ENCODE measurements at regions not wholly inside any gene's neighbourhood (a gene's known extent, or its start where the extent isn't known, plus 50 kb on each side); places are given as distances from the start of the nearest gene placed in this dataset.

DNA sequence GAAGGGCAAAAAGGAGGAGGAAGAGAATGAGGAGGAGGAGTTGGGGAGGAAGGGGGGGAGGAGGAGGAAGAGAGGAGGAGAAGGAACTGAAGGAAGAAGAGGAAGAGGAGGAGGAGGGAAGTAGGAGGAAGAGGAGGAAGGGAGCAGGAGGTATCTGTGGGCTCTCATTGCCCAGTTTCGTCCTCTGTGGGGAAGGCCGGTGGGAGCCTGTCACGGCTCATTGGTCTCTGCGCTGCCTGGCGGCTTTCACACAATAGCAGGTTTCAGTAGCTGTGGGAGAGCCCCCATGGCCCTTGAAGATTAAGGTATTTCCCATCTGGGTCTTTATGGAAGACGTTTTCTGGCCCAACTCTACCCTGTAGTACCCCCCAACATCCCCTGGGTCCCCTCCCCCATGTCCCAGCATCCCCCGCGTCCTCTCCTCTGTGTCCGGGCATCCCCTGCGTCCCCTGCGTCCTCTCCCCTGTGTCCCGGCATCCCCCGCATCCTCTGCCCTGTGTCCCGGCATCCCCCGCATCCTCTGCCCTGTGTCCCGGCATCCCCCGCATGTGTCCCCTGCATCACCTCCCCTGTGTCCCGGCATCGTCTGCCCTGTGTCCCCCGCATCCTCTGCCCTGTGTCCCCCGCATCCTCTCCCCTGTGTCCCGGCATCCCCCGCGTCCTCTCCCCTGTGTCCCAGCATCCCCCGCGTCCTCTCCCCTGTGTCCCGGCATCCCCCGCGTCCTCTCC, 278.2 kb upstream of the SFSWAP start:
- Histone ChIP-seq H3K4me1 (ENCODE audit: insufficient read depth) (no peaks in the 10 kb centered on the region), H3K9me2 (replicated peaks; ENCODE audit: insufficient read depth) (no peaks in the 10 kb centered on the region), H2AFZ (no peak overlapping the region), H4K20me1 (ENCODE audit: insufficient read depth, poor library complexity, severe bottlenecking) (no peaks in the 10 kb centered on the region), H3K27ac (no peak overlapping the region), H3K4me2 (no peak overlapping the region), H3K4me3 (no peak overlapping the region), H3K36me3 (replicated peaks; ENCODE audit: insufficient read depth, low read depth) (no peaks in the 10 kb centered on the region), H3K79me2 (no peaks in the 10 kb centered on the region), H3K9me3 (ENCODE audit: low read depth) (no peaks in the 10 kb centered on the region), H3K27me3 (peaks cover 15% of the 10 kb centered on the region)
- no peak for DNase-seq (ENCODE audit: low spot score)
- no peak for TF ChIP-seq EZH2phosphoT487 (IDR thresholded peaks at IDR 0.05; ENCODE audit: low read depth, severe bottlenecking, unreplicated experiment)
- TF ChIP-seq CTCF (IDR thresholded peaks at IDR 0.05; ENCODE audit: poor library complexity): no peak
- TF ChIP-seq EZH2 (IDR thresholded peaks at IDR 0.05; ENCODE audit: borderline replicate concordance): no peak
- WGBS (ENCODE audit: low lambda C conversion rate, missing lambda C conversion rate): 82% methylated on average over 5 of the region's 29 CpGs

DNA sequence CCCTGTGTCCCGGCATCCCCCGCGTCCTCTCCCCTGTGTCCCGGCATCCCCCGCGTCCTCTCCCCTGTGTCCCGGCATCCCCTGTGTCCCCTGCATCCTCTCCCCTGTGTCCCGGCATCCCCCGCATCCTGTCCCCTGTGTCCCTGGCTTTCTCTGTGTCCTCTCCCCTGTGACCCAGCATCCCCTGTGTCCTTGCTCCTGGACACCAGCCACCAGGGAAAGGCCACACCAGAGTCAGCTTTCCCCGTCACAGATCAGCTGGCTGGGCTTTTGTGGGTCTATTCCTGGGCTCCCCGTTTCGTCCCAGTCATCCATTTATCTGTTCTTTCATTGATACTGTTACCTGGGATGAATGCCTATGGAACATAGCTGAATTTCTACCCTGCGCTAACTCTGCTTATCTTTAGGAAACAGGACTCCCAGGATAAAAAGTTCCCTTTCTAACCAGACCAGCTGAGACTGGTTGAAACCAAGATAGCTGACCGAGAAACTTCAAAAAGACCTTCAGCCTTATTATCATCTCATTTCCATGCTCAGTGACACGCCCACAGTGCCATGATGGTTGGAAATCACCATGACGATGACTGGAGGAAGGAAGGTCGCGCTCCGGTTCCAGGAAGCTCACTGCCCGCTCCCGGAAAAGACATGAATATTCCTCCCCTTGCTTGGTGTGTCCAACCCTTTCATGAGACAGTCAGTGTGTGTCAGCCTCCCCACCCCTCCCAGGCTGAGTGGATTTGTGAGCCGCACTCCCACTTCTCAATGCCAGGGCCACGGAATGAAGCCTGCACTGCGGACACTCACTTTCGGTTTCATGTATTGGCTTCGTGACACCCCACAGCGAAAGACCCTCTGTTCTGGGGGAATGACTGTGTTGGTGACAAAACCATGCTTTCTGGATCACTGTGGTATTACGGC, 276.4 kb upstream of the SFSWAP start:
- Histone ChIP-seq H3K4me1 (ENCODE audit: insufficient read depth) (no peaks in the 10 kb centered on the region), H3K4me2 (no peak overlapping the region), H3K27me3 (peaks cover 21% of the 10 kb centered on the region), H4K20me1 (ENCODE audit: insufficient read depth, poor library complexity, severe bottlenecking) (no peaks in the 10 kb centered on the region), H3K9me3 (ENCODE audit: low read depth) (no peaks in the 10 kb centered on the region), H3K4me3 (no peak overlapping the region), H3K36me3 (replicated peaks; ENCODE audit: insufficient read depth, low read depth) (no peaks in the 10 kb centered on the region), H2AFZ (no peak overlapping the region), H3K9me2 (replicated peaks; ENCODE audit: insufficient read depth) (no peaks in the 10 kb centered on the region), H3K27ac (no peak overlapping the region), H3K79me2 (no peaks in the 10 kb centered on the region)
- no peak for DNase-seq (ENCODE audit: low spot score)
- WGBS (ENCODE audit: low lambda C conversion rate, missing lambda C conversion rate): 84% methylated on average over 19 of the region's 28 CpGs
- TF ChIP-seq EZH2phosphoT487 (IDR thresholded peaks at IDR 0.05; ENCODE audit: low read depth, severe bottlenecking, unreplicated experiment) (no peak), EZH2 (IDR thresholded peaks at IDR 0.05; ENCODE audit: borderline replicate concordance) (no peak), CTCF (IDR thresholded peaks at IDR 0.05; ENCODE audit: poor library complexity) (no peak)

GRCh38 chr12:131436922-131437705, 273.8 kb upstream of the SFSWAP start:
- H3K27ac ChIP-seq: no peak overlapping the region
- no peak overlapping the region for H3K4me2 ChIP-seq
- H3K9me2 ChIP-seq (replicated peaks; ENCODE audit: insufficient read depth): no peaks in the 10 kb centered on the region
- H3K79me2 ChIP-seq: no peaks in the 10 kb centered on the region
- H3K4me3 ChIP-seq: no peak overlapping the region
- TF ChIP-seq CTCF (IDR thresholded peaks at IDR 0.05; ENCODE audit: poor library complexity) (no peak), EZH2phosphoT487 (IDR thresholded peaks at IDR 0.05; ENCODE audit: low read depth, severe bottlenecking, unreplicated experiment) (no peak), EZH2 (IDR thresholded peaks at IDR 0.05; ENCODE audit: borderline replicate concordance) (no peak)
- H3K27me3 ChIP-seq: peaks cover 14% of the 10 kb centered on the region
- H3K9me3 ChIP-seq (ENCODE audit: low read depth): no peaks in the 10 kb centered on the region
- DNase-seq (ENCODE audit: low spot score): no peak
- no peaks in the 10 kb centered on the region for H4K20me1 ChIP-seq (ENCODE audit: insufficient read depth, poor library complexity, severe bottlenecking)
- H2AFZ ChIP-seq: no peak overlapping the region
- no peaks in the 10 kb centered on the region for H3K36me3 ChIP-seq (replicated peaks; ENCODE audit: insufficient read depth, low read depth)
- 47% methylated on average over 10 of the region's 10 CpGs for WGBS (ENCODE audit: low lambda C conversion rate, missing lambda C conversion rate)
- no peaks in the 10 kb centered on the region for H3K4me1 ChIP-seq (ENCODE audit: insufficient read depth)
